ENCODE measurements at regions not wholly inside any gene's neighbourhood (a gene's known extent, or its start where the extent isn't known, plus 50 kb on each side); places are given as distances from the start of the nearest gene placed in this dataset.

GRCh38 chr18:78495550-78495949 is 484.1 kb upstream of the SALL3 start:
- no peak for TF ChIP-seq CTCF (IDR thresholded peaks at IDR 0.05; ENCODE audit: low read depth, low read length)
- TF ChIP-seq MAX (IDR thresholded peaks at IDR 0.05; ENCODE audit: low read depth, low read length) = no peak
